Caco-2 (cell line): ENCODE measurements at regions not wholly inside any gene's neighbourhood (a gene's known extent, or its start where the extent isn't known, plus 50 kb on each side); places are given as distances from the start of the nearest gene placed in this dataset.

Source experiments
- BruUV-seq: library from RNA; stranded (reverse); fragments of 400-500 nt; replicated peaks from 2 replicates; lab custom pipeline; 2021; lab: Mats Ljungman, UMichigan
- CTCF ChIA-PET: fragments of 300-600 bp; sonication (Branson Sonifier 250); formaldehyde crosslinking; loops from one replicate; lab custom pipeline; 2022; ENCODE audit warnings: antibody characterized with exemption; lab: Charles Lee
- POLR2A ChIA-PET: fragments of 300-600 bp; sonication (Branson Sonifier 250); formaldehyde crosslinking; loops from one replicate; lab custom pipeline; 2022; ENCODE audit warnings: antibody characterized with exemption; lab: Charles Lee
- DNase-seq, 2 experiments: peaks; one replicate each; pipeline versions ENCODE4 v3.0.0 to v3.0.0-alpha.2; 2020 to 2022
- H3K27me3 ChIP-seq: replicated peaks from 2 replicates; pipeline ENCODE4 v1.6.0; 2011; ENCODE audit warnings: low read length; ENCODE audit not compliant: control insufficient read depth, insufficient read depth
- H3K36me3 ChIP-seq: 2 replicates; pipeline ENCODE4 v1.5.1; 2011; ENCODE audit warnings: low read length; ENCODE audit not compliant: control insufficient read depth, insufficient read depth
- H3K4me1 ChIP-seq: fragments of 250-450 bp; sonication (Bioruptor Pico); 2 replicates; pipeline ENCODE4 v1.5.1; 2020; ENCODE audit warnings: mild to moderate bottlenecking
- H3K4me3 ChIP-seq: 2 replicates; pipeline ENCODE4 v1.5.1; 2011; ENCODE audit warnings: low read depth, mild to moderate bottlenecking, control low read depth, low read length
- H3K9me3 ChIP-seq: fragments of 250-450 bp; sonication (Bioruptor Pico); 2 replicates; pipeline ENCODE4 v1.5.1; 2020; ENCODE audit warnings: mild to moderate bottlenecking, moderate library complexity
- H3K27ac Mint-ChIP-seq: one replicate; pipeline ENCODE4 v1.8.0; 2022; ENCODE audit warnings: mixed read lengths; ENCODE audit not compliant: unreplicated experiment
- H3K27me3 Mint-ChIP-seq: one replicate; pipeline ENCODE4 v1.8.0; 2022; ENCODE audit warnings: mixed read lengths; ENCODE audit not compliant: insufficient read depth, unreplicated experiment
- H3K36me3 Mint-ChIP-seq: one replicate; pipeline ENCODE4 v1.8.0; 2022; ENCODE audit warnings: mild to moderate bottlenecking, mixed read lengths; ENCODE audit not compliant: insufficient read depth, unreplicated experiment
- H3K4me1 Mint-ChIP-seq: one replicate; pipeline ENCODE4 v1.8.0; 2022; ENCODE audit warnings: low read depth, mixed read lengths; ENCODE audit not compliant: unreplicated experiment
- H3K4me3 Mint-ChIP-seq: one replicate; pipeline ENCODE4 v1.8.0; 2022; ENCODE audit warnings: mild to moderate bottlenecking, moderate library complexity, mixed read lengths; ENCODE audit not compliant: unreplicated experiment
- H3K9me3 Mint-ChIP-seq: one replicate; pipeline ENCODE4 v1.8.0; 2022; ENCODE audit warnings: mixed read lengths; ENCODE audit not compliant: unreplicated experiment
- intact Hi-C: fragments of 100-400 bp; cut with micrococcal nuclease; formaldehyde crosslinking; loops from one replicate; pipeline ENCODE4 v1.10.0; 2022; ENCODE audit not compliant: unreplicated experiment
- TF ChIP-seq, protein P1 (sequence below), 2 experiments: fragments of 200-600 bp in 1 of 2; IDR thresholded peaks; 1 replicate in 1 of 2; 2 replicates in 1 of 2; pipeline versions ENCODE4 v1.5.1 to v1.8.0; 2011 to 2022; ENCODE audit warnings: antibody characterized with exemption in 1 of 2, control low read depth in 1 of 2, inconsistent platforms in 1 of 2, low read depth in 1 of 2, low read length in 1 of 2, mild to moderate bottlenecking in 1 of 2, moderate library complexity in 1 of 2; ENCODE audit not compliant: insufficient read depth in 1 of 2, severe bottlenecking in 1 of 2, unreplicated experiment in 1 of 2

DNA sequence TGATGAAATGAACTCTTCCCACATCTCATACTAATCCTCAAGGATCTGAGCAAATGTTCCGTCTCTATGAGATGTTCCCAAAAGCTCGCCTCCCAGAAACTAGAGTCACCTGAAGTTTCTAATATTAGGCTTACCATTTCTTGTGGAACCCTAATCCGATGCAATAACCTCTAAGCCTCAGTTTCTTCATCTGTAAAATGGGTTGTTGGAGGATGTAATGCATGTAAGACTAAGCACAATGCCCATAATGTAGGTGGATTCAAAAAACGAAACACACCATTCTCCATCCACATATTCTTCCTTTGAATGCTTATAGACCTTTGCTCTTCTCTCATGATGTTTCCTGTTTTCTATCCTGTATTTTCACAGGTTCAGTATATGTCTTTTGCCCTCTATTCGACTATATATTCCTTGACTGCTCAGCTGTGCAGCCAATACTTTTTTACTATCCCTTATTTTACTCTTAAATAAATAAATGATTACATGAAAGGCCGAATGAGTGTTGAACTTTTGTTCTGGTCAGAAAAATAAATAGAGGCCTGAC, 307.3 kb upstream of the G2E3 start:
- POLR2A ChIA-PET, result no interaction called here
- H3K27me3 ChIP-seq, result no peaks in the 10 kb centered on the region

DNA sequence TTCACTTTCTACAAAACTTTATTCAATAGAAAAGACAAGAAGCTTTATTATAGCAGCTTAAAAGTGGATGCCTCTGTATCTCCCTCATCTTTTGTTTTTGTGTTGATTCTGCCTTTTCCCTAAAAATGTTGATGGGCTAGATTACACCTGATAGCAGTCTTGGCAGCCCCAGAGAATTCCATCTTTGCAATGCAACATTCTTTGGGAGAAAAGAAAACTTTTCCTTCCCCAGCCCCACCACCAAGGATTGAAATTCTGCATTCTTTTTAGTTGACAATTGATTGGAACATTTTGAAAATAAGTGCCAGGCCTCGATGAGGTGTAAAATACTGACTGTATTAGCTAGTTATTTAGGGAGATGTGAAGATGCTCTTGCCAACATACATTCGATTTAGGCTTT, 306.8 kb upstream of the G2E3 start:
- H3K4me1 Mint-ChIP-seq, result no peaks in the 10 kb centered on the region
- Histone ChIP-seq H3K4me3 (no peak overlapping the region), H3K4me1 (no peaks in the 10 kb centered on the region), H3K36me3 (no peaks in the 10 kb centered on the region), H3K9me3 (no peaks in the 10 kb centered on the region), H3K27me3 (no peaks in the 10 kb centered on the region)
- TF ChIP-seq, protein P1, sequence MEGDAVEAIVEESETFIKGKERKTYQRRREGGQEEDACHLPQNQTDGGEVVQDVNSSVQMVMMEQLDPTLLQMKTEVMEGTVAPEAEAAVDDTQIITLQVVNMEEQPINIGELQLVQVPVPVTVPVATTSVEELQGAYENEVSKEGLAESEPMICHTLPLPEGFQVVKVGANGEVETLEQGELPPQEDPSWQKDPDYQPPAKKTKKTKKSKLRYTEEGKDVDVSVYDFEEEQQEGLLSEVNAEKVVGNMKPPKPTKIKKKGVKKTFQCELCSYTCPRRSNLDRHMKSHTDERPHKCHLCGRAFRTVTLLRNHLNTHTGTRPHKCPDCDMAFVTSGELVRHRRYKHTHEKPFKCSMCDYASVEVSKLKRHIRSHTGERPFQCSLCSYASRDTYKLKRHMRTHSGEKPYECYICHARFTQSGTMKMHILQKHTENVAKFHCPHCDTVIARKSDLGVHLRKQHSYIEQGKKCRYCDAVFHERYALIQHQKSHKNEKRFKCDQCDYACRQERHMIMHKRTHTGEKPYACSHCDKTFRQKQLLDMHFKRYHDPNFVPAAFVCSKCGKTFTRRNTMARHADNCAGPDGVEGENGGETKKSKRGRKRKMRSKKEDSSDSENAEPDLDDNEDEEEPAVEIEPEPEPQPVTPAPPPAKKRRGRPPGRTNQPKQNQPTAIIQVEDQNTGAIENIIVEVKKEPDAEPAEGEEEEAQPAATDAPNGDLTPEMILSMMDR (IDR thresholded peaks at IDR 0.05; ENCODE audit: insufficient read depth in 1 of 2, low read depth in 1 of 2, low read length in 1 of 2, severe bottlenecking in 1 of 2, unreplicated experiment in 1 of 2), result no peak
- H3K36me3 Mint-ChIP-seq, result no peaks in the 10 kb centered on the region
- intact Hi-C loops, result no loop called here
- no peaks in the 10 kb centered on the region for H3K27me3 Mint-ChIP-seq
- no peaks in the 10 kb centered on the region for H3K9me3 Mint-ChIP-seq
- H3K4me3 Mint-ChIP-seq, result no peak overlapping the region
- DNase-seq, result no peak
- no peak overlapping the region for H3K27ac Mint-ChIP-seq
- POLR2A ChIA-PET, result no interaction called here
- BruUV-seq, result no TSS peak
- CTCF ChIA-PET, result interaction anchor here (1.4 kb wide), 1 partner anchor 18 kb away, joined by 3 read pairs; no protein-coding TSS in a partner anchor

More for the DNA sequence above, 307.3 kb upstream of the G2E3 start:
- H3K4me1 Mint-ChIP-seq, result no peaks in the 10 kb centered on the region
- no peaks in the 10 kb centered on the region for H3K9me3 Mint-ChIP-seq
- H3K27me3 Mint-ChIP-seq, result no peaks in the 10 kb centered on the region
- CTCF ChIA-PET, result interaction anchor here (1.4 kb wide), 1 partner anchor 19 kb away, joined by 3 read pairs; no protein-coding TSS in a partner anchor
- Histone ChIP-seq H3K4me1 (no peaks in the 10 kb centered on the region), H3K36me3 (no peaks in the 10 kb centered on the region), H3K9me3 (no peaks in the 10 kb centered on the region), H3K4me3 (no peak overlapping the region)
- no peaks in the 10 kb centered on the region for H3K36me3 Mint-ChIP-seq
- no peak for DNase-seq
- TF ChIP-seq, protein P1 (IDR thresholded peaks at IDR 0.05; ENCODE audit: insufficient read depth in 1 of 2, low read depth in 1 of 2, low read length in 1 of 2, severe bottlenecking in 1 of 2, unreplicated experiment in 1 of 2), result no peak
- intact Hi-C loops, result no loop called here
- no peak overlapping the region for H3K27ac Mint-ChIP-seq
- no TSS peak for BruUV-seq
- H3K4me3 Mint-ChIP-seq, result no peak overlapping the region

DNA sequence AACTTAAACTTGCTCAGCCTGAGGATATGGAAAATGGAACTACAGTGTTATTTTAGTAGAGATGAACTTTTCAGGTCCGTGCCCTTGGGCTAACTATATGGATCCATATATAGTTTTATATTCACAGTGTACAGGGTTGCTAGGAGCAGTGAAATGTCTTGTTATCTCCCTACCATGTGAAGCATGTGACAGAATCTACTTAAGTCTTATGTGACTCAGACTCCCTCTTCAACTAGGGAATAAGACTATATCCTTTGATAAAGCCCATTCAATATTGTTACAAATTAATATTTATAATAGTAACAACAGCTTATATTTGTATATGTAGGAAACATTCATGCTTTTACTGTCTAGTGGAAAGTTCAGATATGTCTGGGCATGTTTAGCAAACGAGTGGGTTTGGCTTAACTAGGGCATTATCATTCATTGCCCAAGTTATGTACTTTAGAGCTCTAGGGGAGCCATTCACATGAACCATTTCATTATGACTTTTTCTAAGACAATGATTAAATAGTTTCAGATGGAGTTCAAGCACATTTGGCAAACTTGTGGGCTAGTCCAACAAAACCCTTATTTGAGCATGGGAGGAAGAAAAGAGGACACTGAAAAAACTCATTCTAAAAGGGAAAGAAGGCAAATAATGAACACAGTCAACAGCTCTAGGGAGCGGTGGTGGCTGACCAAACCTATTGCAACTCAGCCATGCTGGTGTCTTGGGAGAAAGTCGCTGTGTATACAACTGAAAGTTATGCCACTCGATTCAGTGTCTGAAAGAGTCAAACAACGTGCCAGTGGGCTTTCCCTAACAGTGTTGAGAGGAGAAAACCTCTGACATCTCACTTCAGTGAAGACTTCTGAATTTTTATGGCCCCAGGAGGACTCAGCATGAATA, 305.9 kb upstream of the G2E3 start:
- peaks cover 3% of the 10 kb centered on the region for H3K27me3 Mint-ChIP-seq

More for the DNA sequence above, 305.9 kb upstream of the G2E3 start:
- CTCF ChIA-PET, result interaction anchor here (1.4 kb wide), 1 partner anchor 17 kb away, joined by 3 read pairs; no protein-coding TSS in a partner anchor
- H3K9me3 Mint-ChIP-seq, result no peaks in the 10 kb centered on the region
- no peak overlapping the region for H3K27ac Mint-ChIP-seq
- H3K4me3 Mint-ChIP-seq, result no peak overlapping the region
- no TSS peak for BruUV-seq
- no peak for DNase-seq
- no peaks in the 10 kb centered on the region for H3K4me1 ChIP-seq
- intact Hi-C loops, result no loop called here
- H3K36me3 Mint-ChIP-seq, result no peaks in the 10 kb centered on the region
- no peak overlapping the region for H3K4me3 ChIP-seq
- TF ChIP-seq, protein P1 (IDR thresholded peaks at IDR 0.05; ENCODE audit: insufficient read depth in 1 of 2, low read depth in 1 of 2, low read length in 1 of 2, severe bottlenecking in 1 of 2, unreplicated experiment in 1 of 2), result no peak
- no peaks in the 10 kb centered on the region for H3K27me3 ChIP-seq
- H3K4me1 Mint-ChIP-seq, result no peaks in the 10 kb centered on the region
- H3K9me3 ChIP-seq, result no peaks in the 10 kb centered on the region
- no peaks in the 10 kb centered on the region for H3K36me3 ChIP-seq
- POLR2A ChIA-PET, result no interaction called here
